Ishikawa (cell line): ENCODE measurements at regions not wholly inside any gene's neighbourhood (a gene's known extent, or its start where the extent isn't known, plus 50 kb on each side); places are given as distances from the start of the nearest gene placed in this dataset.

ENCODE experiments used
- CEBPB ChIP-seq: IDR thresholded peaks from 2 replicates; pipeline ENCODE4 v1.6.1; 2012
- CREB1 ChIP-seq: IDR thresholded peaks from 2 replicates; pipeline ENCODE4 v1.6.1; 2012; ENCODE audit warnings: low read depth
- EGR1 ChIP-seq: IDR thresholded peaks from 2 replicates; pipeline ENCODE4 v1.6.1; 2012
- EP300 ChIP-seq: IDR thresholded peaks from 2 replicates; pipeline ENCODE4 v1.6.1; 2012; ENCODE audit warnings: borderline replicate concordance
- FOXM1 ChIP-seq: IDR thresholded peaks from 2 replicates; pipeline ENCODE4 v1.6.1; 2012; ENCODE audit warnings: low read depth, borderline replicate concordance
- MAX ChIP-seq: IDR thresholded peaks from 2 replicates; pipeline ENCODE4 v1.6.1; 2012
- NFIC ChIP-seq: IDR thresholded peaks from 2 replicates; pipeline ENCODE4 v1.6.1; 2012
- RAD21 ChIP-seq: IDR thresholded peaks from 2 replicates; pipeline ENCODE4 v1.6.1; 2012; ENCODE audit warnings: low read depth
- REST ChIP-seq: IDR thresholded peaks from 2 replicates; pipeline ENCODE4 v1.6.1; 2012; ENCODE audit warnings: low read depth, mild to moderate bottlenecking
- TAF1 ChIP-seq: IDR thresholded peaks from 2 replicates; pipeline ENCODE4 v1.6.1; 2012; ENCODE audit warnings: low read depth, mild to moderate bottlenecking
- TCF12 ChIP-seq: IDR thresholded peaks from 2 replicates; pipeline ENCODE4 v1.6.1; 2012; ENCODE audit warnings: low read depth
- TEAD4 ChIP-seq: IDR thresholded peaks from 2 replicates; pipeline ENCODE4 v1.6.1; 2012
- USF1 ChIP-seq: IDR thresholded peaks from 2 replicates; pipeline ENCODE4 v1.6.1; 2012
- YY1 ChIP-seq: IDR thresholded peaks from 2 replicates; pipeline ENCODE4 v1.6.1; 2012; ENCODE audit warnings: low read depth
- ZBTB7A ChIP-seq: IDR thresholded peaks from 2 replicates; pipeline ENCODE4 v1.6.1; 2012; ENCODE audit warnings: low read depth

DNA sequence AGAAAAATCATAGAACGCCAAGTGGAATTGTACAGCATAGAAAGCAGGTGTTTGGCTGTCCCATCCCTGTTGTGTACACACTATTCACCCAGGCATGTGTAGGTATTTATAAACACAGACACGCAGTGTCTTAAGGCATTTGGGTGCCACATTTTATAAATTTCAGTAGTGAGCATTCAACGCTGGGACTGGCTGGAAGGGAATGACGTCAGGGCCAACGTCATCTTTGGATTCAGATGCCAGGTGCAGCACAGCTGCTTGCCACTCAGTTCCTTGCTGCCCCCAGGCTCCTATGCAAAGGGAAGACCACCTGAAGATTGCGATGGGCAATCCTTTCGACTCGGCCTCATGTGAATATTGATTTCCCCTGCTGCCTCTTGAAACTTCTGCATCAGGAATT, 461.7 kb upstream of the SOX11 start:
- no peak for TF ChIP-seq ZBTB7A
- no peak for TF ChIP-seq NFIC
- TF ChIP-seq CREB1 = no peak
- no peak for TF ChIP-seq REST
- TF ChIP-seq TEAD4 = no peak
- no peak for TF ChIP-seq EGR1

GRCh38 chr2:5230855-5231254, 461.3 kb upstream of the SOX11 start:
- TF ChIP-seq TEAD4 = no peak
- TF ChIP-seq CREB1 = no peak
- TF ChIP-seq CEBPB = no peak
- TF ChIP-seq FOXM1 = no peak
- TF ChIP-seq EP300 = no peak

- no peak for TF ChIP-seq TEAD4
- no peak for TF ChIP-seq TCF12
- TF ChIP-seq EGR1 = no peak
- TF ChIP-seq MAX = no peak
- no peak for TF ChIP-seq YY1
- no peak for TF ChIP-seq USF1
- no peak for TF ChIP-seq TAF1
- TF ChIP-seq CEBPB = no peak
- no peak for TF ChIP-seq EP300
- TF ChIP-seq CREB1 = no peak
- TF ChIP-seq FOXM1 = no peak
- TF ChIP-seq NFIC = no peak
- no peak for TF ChIP-seq REST
- TF ChIP-seq RAD21 = no peak
- TF ChIP-seq ZBTB7A = no peak
Observed at GRCh38 chr2:5231287-5231686, 460.9 kb upstream of the SOX11 start.

DNA sequence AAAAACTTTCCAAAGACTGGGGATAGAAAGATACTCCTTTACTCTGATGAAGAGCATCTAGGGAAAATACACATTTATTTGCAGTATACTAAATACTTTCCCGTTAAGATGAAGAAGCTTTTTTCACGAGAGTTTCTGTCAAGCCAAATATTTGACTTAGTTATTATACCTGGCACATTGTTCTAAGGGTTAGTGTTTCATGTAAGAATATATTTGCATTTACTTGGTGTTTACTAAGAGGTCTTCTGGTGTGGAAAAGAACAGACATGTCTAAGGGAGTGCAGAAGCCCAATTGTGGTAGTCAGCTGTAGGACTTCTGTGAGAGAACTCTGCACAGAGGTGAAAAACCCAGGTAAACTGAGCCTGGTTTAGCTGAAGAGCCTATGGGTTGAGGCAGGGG, 457.6 kb upstream of the SOX11 start:
- TF ChIP-seq CEBPB (no peak), FOXM1 (no peak), EGR1 (no peak), NFIC (no peak), USF1 (no peak), EP300 (no peak)

DNA sequence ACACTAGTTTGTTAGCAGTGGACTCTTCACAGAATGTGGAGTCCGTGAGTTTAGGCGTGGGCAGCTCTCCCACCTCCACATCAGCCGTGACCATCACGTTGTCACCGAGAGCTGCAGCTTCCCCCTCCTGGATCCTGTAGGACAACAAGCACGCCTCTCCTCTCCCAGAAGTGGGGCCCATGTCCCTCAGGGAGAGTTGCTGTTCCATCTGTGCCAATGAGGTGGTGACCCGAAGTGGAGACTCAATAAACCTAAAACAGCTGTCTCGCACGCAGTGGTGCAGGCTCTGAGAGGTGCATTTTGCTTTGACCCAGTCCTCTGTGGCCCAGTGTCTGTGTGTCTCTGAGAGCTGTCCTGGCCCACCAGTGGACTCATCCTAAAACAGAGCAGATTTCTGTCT, 456.5 kb upstream of the SOX11 start:
- TF ChIP-seq RAD21 (no peak), TAF1 (no peak), TCF12 (no peak), EP300 (no peak)

DNA sequence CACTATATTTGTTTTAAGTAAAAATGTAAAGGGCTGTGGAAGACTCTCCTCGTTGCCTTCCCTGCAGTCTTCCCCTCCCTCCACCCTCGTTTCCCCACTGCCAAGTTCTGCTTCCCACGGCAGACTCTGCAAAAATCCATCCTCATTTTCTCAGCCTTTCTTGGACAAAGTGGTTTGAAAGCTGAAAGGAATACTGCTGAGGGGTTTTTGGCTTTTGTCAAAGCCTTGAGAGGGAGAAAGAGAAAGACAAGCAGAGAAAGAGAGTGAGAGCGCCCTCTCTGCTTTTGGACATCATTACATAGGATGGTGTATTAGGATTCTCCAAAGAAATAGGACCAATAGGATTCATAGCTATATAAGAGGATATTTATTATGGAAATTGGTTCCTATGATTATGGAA, 455.9 kb upstream of the SOX11 start:
- no peak for TF ChIP-seq YY1
- TF ChIP-seq TCF12 = no peak
- TF ChIP-seq TAF1 = no peak

DNA sequence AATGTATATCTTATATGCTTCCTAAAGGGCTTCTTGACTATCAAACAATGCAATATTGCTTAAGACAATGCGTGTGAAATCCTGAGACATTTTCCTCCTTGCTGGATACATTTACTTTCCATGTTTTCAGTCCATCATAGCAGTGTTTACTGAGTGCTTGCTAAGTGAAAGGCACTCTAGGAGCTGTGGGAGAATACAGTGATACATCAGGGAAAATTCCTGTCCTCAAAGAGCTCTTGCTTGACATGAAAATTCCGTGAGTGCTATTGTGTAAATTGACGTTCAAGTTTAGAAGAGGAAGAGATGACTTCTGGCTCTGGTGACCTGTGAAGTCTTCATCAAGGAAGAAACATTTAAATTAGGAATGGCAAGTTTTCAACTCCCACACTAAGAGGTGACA, 449.4 kb upstream of the SOX11 start:
- no peak for TF ChIP-seq ZBTB7A
- no peak for TF ChIP-seq TCF12
- TF ChIP-seq CREB1 = no peak
- no peak for TF ChIP-seq TEAD4
- no peak for TF ChIP-seq YY1

GRCh38 chr2:5250482-5250881, 441.7 kb upstream of the SOX11 start:
- TF ChIP-seq USF1 = no peak
- TF ChIP-seq FOXM1 = no peak
- TF ChIP-seq RAD21 = no peak
- no peak for TF ChIP-seq MAX
- no peak for TF ChIP-seq TCF12
- TF ChIP-seq ZBTB7A = no peak
- no peak for TF ChIP-seq CEBPB
- no peak for TF ChIP-seq CREB1
- no peak for TF ChIP-seq EGR1
- no peak for TF ChIP-seq YY1
- TF ChIP-seq TEAD4 = no peak
- TF ChIP-seq TAF1 = no peak
- no peak for TF ChIP-seq NFIC
- no peak for TF ChIP-seq REST
- TF ChIP-seq EP300 = no peak
